HG03342 (cell line): ENCODE measurements at regions not wholly inside any gene's neighbourhood (a gene's known extent, or its start where the extent isn't known, plus 50 kb on each side); places are given as distances from the start of the nearest gene placed in this dataset.

Experiments used
- ATAC-seq: cut with Tn5 transposase; IDR thresholded peaks from one replicate; pipeline ENCODE4 v1.9.1; 2021; ENCODE audit warnings: mild to moderate bottlenecking, moderate library complexity; ENCODE audit not compliant: unreplicated experiment

GRCh38 chr2:19686439-19686838 is 215.3 kb downstream of the TTC32 start:
- ATAC-seq = no peak

GRCh38 chr2:19685731-19686130 is 216.1 kb downstream of the TTC32 start:
- no peak for ATAC-seq

DNA sequence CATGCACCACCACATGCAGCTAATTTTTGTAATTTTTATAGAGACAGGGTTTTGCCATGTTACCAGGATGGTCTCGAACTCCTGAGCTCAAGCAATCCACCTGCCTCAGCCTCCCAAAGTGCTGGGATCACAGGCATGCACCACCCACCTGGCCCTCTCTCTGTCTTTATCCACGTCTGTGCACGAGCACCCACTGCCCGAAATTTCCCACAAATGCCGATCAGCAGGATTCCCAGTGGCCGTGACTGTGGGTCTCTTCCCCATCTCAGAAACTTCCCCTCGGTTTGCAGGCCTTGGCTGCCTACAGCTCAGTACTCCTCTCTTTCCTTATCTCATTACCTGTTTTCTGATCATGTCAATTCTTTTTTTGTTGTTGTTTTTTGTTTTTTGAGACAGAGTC is 217.3 kb downstream of the TTC32 start:
- no peak for ATAC-seq

GRCh38 chr2:19683556-19683955 is 218.2 kb downstream of the TTC32 start:
- no peak for ATAC-seq

GRCh38 chr2:19682493-19682892 is 219.3 kb downstream of the TTC32 start:
- ATAC-seq = no peak

GRCh38 chr2:19677825-19678518 is 223.8 kb downstream of the TTC32 start:
- ATAC-seq = no peak

GRCh38 chr2:19677215-19677777 is 224.5 kb downstream of the TTC32 start:
- ATAC-seq = no peak

DNA sequence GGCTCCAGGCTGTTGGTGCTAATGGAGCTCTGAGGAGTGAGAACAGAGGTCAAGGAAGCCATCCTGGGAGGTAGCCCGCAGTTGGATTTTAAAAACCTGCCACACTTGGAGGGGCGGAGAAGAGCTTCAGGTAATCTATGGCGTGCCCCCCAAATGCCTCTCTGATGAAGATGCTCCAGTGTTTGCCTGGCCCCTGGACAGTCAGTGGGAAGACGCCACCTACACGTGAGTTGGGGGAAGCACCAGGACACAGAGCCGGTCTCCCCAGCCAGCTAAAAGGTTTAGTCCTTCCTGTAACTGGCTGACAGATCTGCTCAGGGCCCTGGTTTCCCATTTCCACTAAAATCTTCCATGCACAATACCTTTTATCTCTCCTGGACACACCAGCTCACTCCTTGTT is 225.0 kb downstream of the TTC32 start:
- no peak for ATAC-seq

DNA sequence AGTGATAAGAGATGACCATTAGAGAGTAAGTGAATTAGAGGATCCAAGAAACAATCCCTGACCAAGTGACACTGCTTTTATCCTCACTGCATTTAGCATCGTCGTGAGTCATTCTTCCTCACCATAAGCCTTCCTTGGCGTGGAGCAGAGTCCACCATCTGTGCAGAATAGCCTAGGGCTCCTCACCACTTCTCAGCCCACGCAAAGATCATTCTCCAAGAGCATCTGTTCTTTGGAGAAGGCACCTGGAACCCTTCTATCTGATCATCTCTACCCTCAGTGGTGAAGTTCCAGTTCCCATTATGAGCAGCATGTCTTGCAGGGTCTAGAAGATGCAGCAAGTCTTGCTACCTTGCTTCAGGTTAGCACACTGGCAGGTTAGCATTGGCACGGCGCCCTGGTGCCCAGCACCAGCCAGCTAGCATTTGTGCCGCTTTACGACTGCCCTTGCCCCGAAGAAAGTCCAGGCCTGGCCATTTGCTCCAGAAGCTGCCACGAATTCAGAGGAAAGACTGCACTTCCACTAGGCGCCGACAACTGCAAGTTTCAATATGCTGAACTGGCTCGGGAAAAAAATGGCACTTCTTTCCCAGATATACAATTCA is 225.8 kb downstream of the TTC32 start:
- no peak for ATAC-seq

- ATAC-seq = no peak
Observed at GRCh38 chr2:19675003-19675629, 226.7 kb downstream of the TTC32 start.

- no peak for ATAC-seq
Observed at GRCh38 chr2:19674051-19675002, 227.5 kb downstream of the TTC32 start.

DNA sequence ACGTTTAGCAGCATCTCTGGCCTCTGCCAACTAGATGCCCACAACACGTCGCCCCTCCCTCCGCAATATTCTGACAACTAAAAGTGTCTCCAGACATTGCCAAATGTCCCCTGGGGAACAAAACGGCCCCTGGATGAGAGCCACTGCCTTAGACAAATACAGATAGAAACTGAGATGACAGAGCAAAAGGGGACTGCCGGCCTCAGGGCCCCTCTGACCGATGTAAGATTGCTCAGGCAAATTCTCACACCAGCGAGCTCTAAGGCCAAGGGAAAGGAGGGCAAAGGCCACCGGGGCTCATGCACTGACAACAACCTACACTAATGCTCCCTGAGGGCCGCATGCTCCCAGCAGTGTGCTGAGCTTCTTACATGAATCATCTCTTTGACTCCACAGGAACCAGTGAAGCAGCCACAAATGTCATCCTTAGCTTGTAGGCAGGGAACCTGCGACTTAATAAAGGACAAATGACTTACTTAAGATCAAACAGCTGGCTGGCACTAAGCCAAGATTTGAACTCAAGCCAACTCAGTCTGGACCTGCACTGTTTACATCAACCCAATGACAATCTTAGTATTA is 228.5 kb downstream of the TTC32 start:
- no peak for ATAC-seq

DNA sequence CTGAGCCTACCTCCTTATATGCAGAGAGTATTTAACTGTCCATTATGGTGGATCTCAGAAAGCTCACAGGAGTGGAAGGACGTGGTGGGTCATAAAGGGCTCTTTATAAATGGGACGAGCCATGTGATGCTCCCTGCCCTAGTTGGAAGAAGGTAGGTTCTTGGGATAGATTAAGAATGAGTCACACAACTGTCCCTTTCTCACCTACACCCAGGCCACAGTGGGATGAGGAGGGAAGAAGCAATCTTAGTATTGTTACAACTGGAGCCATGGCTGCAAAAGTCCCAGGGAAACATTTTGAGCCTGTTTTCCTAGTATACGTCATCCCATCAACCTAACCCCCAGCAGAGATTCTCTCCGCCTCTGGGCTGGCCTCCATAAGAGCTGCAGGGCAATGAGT is 229.9 kb downstream of the TTC32 start:
- no peak for ATAC-seq

GRCh38 chr2:19671311-19671710 is 230.5 kb downstream of the TTC32 start:
- ATAC-seq = no peak

DNA sequence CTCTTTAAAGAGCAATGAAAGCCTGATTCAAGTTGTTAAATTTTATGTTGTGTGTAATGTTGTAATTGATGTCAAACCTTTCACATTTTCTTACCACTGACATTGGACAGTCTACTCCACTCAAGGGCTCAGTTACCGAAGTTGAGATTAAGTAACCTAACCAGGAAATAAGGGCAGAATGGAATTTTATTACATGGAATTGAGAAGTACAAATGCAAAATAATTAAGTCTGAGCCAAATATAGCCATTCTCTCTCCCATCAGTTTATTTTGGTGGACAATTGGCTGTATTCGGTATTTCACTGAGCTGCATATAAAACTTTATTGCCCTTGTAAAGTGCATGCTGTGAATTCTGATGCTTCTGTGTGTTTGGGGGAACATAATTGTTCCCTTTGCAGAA is 231.5 kb downstream of the TTC32 start:
- no peak for ATAC-seq

GRCh38 chr2:19669559-19669958 is 232.2 kb downstream of the TTC32 start:
- no peak for ATAC-seq

GRCh38 chr2:19669126-19669525 is 232.7 kb downstream of the TTC32 start:
- no peak for ATAC-seq

DNA sequence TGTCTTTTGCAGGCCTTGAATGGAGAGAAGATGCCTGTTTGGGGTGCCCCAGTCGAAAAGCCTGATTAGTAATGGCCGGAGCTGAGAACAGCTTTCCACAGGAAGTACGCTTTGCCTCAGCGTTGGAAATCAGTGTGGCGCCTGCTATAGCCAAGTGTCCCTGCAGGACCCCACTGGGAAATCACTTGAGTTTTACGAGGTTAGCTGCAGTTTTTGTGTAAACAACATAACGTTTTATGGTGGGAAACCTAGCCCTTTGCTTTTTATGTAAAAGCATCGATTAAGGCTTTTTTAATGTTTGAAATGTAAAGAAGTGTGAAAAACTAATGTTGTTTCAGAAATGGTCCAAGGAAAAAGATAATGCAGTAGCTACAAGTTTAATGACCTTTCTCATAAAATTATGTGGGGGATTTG is 234.2 kb downstream of the TTC32 start:
- ATAC-seq = no peak

DNA sequence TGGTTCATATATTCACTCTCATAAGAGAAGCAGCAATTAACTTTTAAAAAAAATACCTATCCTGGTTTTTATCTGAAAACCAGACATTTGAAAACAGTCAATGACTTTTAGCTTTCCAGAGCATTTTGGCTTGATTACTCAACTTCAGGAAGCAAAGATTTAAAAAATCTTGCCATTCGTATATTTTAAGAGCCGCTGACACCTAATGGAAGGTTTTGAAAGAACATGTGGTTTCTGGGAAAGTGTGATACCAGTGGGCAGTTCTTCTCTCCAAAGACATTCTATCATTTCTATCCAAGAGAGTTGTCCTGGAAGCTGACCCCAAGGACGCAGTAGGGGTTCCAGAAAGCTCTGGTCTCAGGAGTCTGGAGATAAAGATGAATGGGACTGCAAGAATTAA is 234.7 kb downstream of the TTC32 start:
- ATAC-seq = no peak

GRCh38 chr2:19664646-19665045 is 237.1 kb downstream of the TTC32 start:
- no peak for ATAC-seq
